ENCODE measurements at regions not wholly inside any gene's neighbourhood (a gene's known extent, or its start where the extent isn't known, plus 50 kb on each side); places are given as distances from the start of the nearest gene placed in this dataset.

GRCh38 chr3:150079029-150079739, 108.5 kb upstream of the PFN2 start:
- TF ChIP-seq KDM5A (IDR thresholded peaks at IDR 0.05; ENCODE audit: low read length) (no peak), CTCF (IDR thresholded peaks at IDR 0.05; ENCODE audit: control extremely low read depth in 1 of 3, insufficient read depth in 1 of 3, low read depth in 1 of 3, low read length in 3 of 3) (no peak), POLR2A (IDR thresholded peaks at IDR 0.05; ENCODE audit: control extremely low read depth in 1 of 2, low read depth in 2 of 2, low read length in 2 of 2) (no peak), EP300 (IDR thresholded peaks at IDR 0.05; ENCODE audit: borderline replicate concordance in 1 of 2, low read depth in 2 of 2, low read length in 2 of 2) (no peak), PHF8 (conservative IDR thresholded peaks at IDR 0.05; ENCODE audit: low read depth, low read length) (no peak), ATF3 (IDR thresholded peaks at IDR 0.05; ENCODE audit: insufficient read depth, low read depth, low read length) (no peak), RXRA (IDR thresholded peaks at IDR 0.05; ENCODE audit: insufficient read depth, low read depth, low read length) (no peak), POLR2AphosphoS5 (IDR thresholded peaks at IDR 0.05; ENCODE audit: low read depth, low read length) (no peak), EGR1 (IDR thresholded peaks at IDR 0.05; ENCODE audit: borderline replicate concordance, low read depth, low read length) (no peak), KDM1A (IDR thresholded peaks at IDR 0.05; ENCODE audit: borderline replicate concordance, low read length) (no peak), EZH2 (IDR thresholded peaks at IDR 0.05; ENCODE audit: low read depth, low read length, severe bottlenecking) (no peak), CEBPB (IDR thresholded peaks at IDR 0.05; ENCODE audit: low read depth, low read length) (no peak), FOSL1 (IDR thresholded peaks at IDR 0.05; ENCODE audit: insufficient read depth, low read depth, low read length) (no peak)
